Ascending aorta (tissue), 2 donors: ENCODE measurements at regions not wholly inside any gene's neighbourhood (a gene's known extent, or its start where the extent isn't known, plus 50 kb on each side); places are given as distances from the start of the nearest gene placed in this dataset.

Source experiments
- DNase-seq, 2 donors: peaks; one replicate each; pipeline ENCODE4 v3.0.0-alpha.2; 2019; ENCODE audit warnings: low spot score in 2 of 2
- H3K27ac ChIP-seq, 2 donors: fragments of 200-600 bp; sonication (generic); one replicate each; pipeline ENCODE4 v1.5.1; 2016 to 2017; ENCODE audit warnings: mild to moderate bottlenecking in 1 of 2
- H3K27me3 ChIP-seq: fragments of 200-600 bp; sonication (generic); one replicate; pipeline ENCODE4 v1.5.1; 2017
- H3K36me3 ChIP-seq, 2 donors: fragments of 200-600 bp; sonication (generic); one replicate each; pipeline ENCODE4 v1.5.1; 2016
- H3K4me1 ChIP-seq, 2 donors: fragments of 200-600 bp; sonication (generic); one replicate each; pipeline ENCODE4 v1.5.1; 2016 to 2017; ENCODE audit warnings: mild to moderate bottlenecking in 1 of 2
- H3K4me3 ChIP-seq, 2 donors: fragments of 200-600 bp; sonication (generic); one replicate each; pipeline ENCODE4 v1.5.1; 2016 to 2017; ENCODE audit warnings: mild to moderate bottlenecking in 1 of 2
- H3K9me3 ChIP-seq, 2 donors: fragments of 200-600 bp; sonication (generic); one replicate each; pipeline ENCODE4 v1.5.1; 2016
- CTCF ChIP-seq, 3 experiments: fragments of 200-600 bp in 2 of 3; fragments of 450-650 bp in 1 of 3; sonication (generic) in 2 of 3; IDR thresholded peaks; one replicate each; pipeline ENCODE4 v1.5.1; 2016 to 2019; ENCODE audit warnings: antibody characterized with exemption in 3 of 3, mild to moderate bottlenecking in 1 of 3, moderate library complexity in 1 of 3
- intact Hi-C: fragments of 100-400 bp; cut with DNase I; formaldehyde crosslinking; loops from one replicate; pipeline ENCODE4 v1.15.1; 2023

- intact Hi-C loops, result no loop called here
- no peak for DNase-seq
- H3K36me3 ChIP-seq, result no peaks in the 10 kb centered on the region
Measured at GRCh38 chr15:39226169-39226937, 354.5 kb upstream of the THBS1 start.

GRCh38 chr15:39227001-39227400 is 353.9 kb upstream of the THBS1 start:
- intact Hi-C loops, result no loop called here
- Histone ChIP-seq H3K9me3 (no peaks in the 10 kb centered on the region), H3K36me3 (no peaks in the 10 kb centered on the region), H3K27me3 (no peaks in the 10 kb centered on the region), H3K27ac (no peak overlapping the region), H3K4me1 (no peaks in the 10 kb centered on the region), H3K4me3 (no peak overlapping the region)
- no peak for TF ChIP-seq CTCF (IDR thresholded peaks at IDR 0.05)
- DNase-seq, result no peak

More at GRCh38 chr15:39226169-39226937, 354.5 kb upstream of the THBS1 start:
- Histone ChIP-seq H3K27ac (no peak overlapping the region), H3K4me1 (no peaks in the 10 kb centered on the region), H3K9me3 (no peaks in the 10 kb centered on the region), H3K4me3 (no peak overlapping the region), H3K27me3 (no peaks in the 10 kb centered on the region)
- no peak for TF ChIP-seq CTCF (IDR thresholded peaks at IDR 0.05)

GRCh38 chr15:39228889-39229288 is 352.0 kb upstream of the THBS1 start:
- no peak for TF ChIP-seq CTCF (IDR thresholded peaks at IDR 0.05)
- intact Hi-C loops, result no loop called here
- Histone ChIP-seq H3K27ac (no peak overlapping the region), H3K9me3 (no peaks in the 10 kb centered on the region), H3K27me3 (no peaks in the 10 kb centered on the region), H3K4me1 (no peaks in the 10 kb centered on the region), H3K4me3 (no peak overlapping the region), H3K36me3 (no peaks in the 10 kb centered on the region)
- no peak for DNase-seq

- no peaks in the 10 kb centered on the region for H3K36me3 ChIP-seq
- H3K27ac ChIP-seq, result no peak overlapping the region
- DNase-seq, result no peak
- H3K4me1 ChIP-seq, result no peaks in the 10 kb centered on the region
- no peak for TF ChIP-seq CTCF (IDR thresholded peaks at IDR 0.05)
- intact Hi-C loops, result no loop called here
- H3K4me3 ChIP-seq, result no peak overlapping the region
- H3K27me3 ChIP-seq, result no peaks in the 10 kb centered on the region
- no peaks in the 10 kb centered on the region for H3K9me3 ChIP-seq
Measured at GRCh38 chr15:39230205-39230907, 350.5 kb upstream of the THBS1 start.

- H3K4me3 ChIP-seq, result no peak overlapping the region
- H3K27ac ChIP-seq, result no peak overlapping the region
- H3K9me3 ChIP-seq, result no peaks in the 10 kb centered on the region
Measured at GRCh38 chr15:39230908-39231285, 350.0 kb upstream of the THBS1 start.

More at GRCh38 chr15:39230908-39231285, 350.0 kb upstream of the THBS1 start:
- TF ChIP-seq CTCF (IDR thresholded peaks at IDR 0.05), result no peak
- intact Hi-C loops, result no loop called here
- H3K4me1 ChIP-seq, result no peaks in the 10 kb centered on the region
- H3K36me3 ChIP-seq, result no peaks in the 10 kb centered on the region
- no peaks in the 10 kb centered on the region for H3K27me3 ChIP-seq
- DNase-seq, result no peak
